K562 (cell line): ENCODE measurements at regions not wholly inside any gene's neighbourhood (a gene's known extent, or its start where the extent isn't known, plus 50 kb on each side); places are given as distances from the start of the nearest gene placed in this dataset.

Source experiments
- ATAC-seq: fragments of 200-7000 bp; cut with Tn5 transposase; 3 replicates; pipeline ENCODE4 v1.9.1; 2020; ENCODE audit warnings: moderate library complexity
- BruUV-seq: library from RNA; stranded (reverse); fragments of 400-500 nt; replicated peaks from 2 replicates; lab custom pipeline; 2021; lab: Mats Ljungman, UMichigan
- CTCF ChIA-PET: fragments of 300-600 bp; formaldehyde crosslinking; extraction: SDS; loops from one replicate; lab custom pipeline; 2021; ENCODE audit warnings: low intra/inter-chr PET ratio; lab: Yijun Ruan, JAX
- POLR2A ChIA-PET: fragments of 300-600, 350-650 bp; sonication (Branson Sonifier 250); formaldehyde crosslinking; extraction: SDS; loops from one replicate; lab custom pipeline; 2021; ENCODE audit warnings: antibody characterized with exemption, inconsistent platforms; lab: Yijun Ruan, JAX
- DNase-seq, 4 experiments: peaks; one replicate each; pipeline versions ENCODE4 v3.0.0 to v3.0.0-alpha.2; 2011 to 2018; ENCODE audit warnings: low spot score in 3 of 4, mixed read lengths in 3 of 4; ENCODE audit errors: extremely low read depth in 1 of 4
- FAIRE-seq: peaks from 2 replicates; lab custom pipeline; 2011; peaks lifted over from hg19 to GRCh38; lab: Jason Lieb, UNC
- H2AFZ ChIP-seq: 2 replicates; pipeline ENCODE4 v1.6.0; 2011; ENCODE audit warnings: low read depth, low read length, control low read depth, inconsistent platforms
- H3K27ac ChIP-seq: fragments of 200-600 bp; 3 replicates; pipeline ENCODE4 v1.8.0; 2011; ENCODE audit warnings: low read depth, mild to moderate bottlenecking, control low read depth, inconsistent platforms, low read length, moderate library complexity, mixed read lengths; ENCODE audit errors: extremely low read depth
- H3K27me3 ChIP-seq, 2 experiments: fragments of 300-600 bp in 1 of 2; 2 replicates in 1 of 2; 3 replicates in 1 of 2; pipeline versions ENCODE4 v1.6.0 to v1.8.0; 2011; ENCODE audit warnings: inconsistent platforms in 2 of 2, low read length in 2 of 2, mild to moderate bottlenecking in 1 of 2, mixed read lengths in 1 of 2, moderate library complexity in 1 of 2; ENCODE audit not compliant: control insufficient read depth in 2 of 2, insufficient read depth in 2 of 2
- H3K36me3 ChIP-seq: fragments of 300-600 bp; 3 replicates; pipeline ENCODE4 v1.8.0; 2011; ENCODE audit warnings: mild to moderate bottlenecking, low read length, inconsistent platforms; ENCODE audit not compliant: control insufficient read depth, insufficient read depth
- H3K4me1 ChIP-seq, 2 experiments: fragments of 200-600 bp in 1 of 2; replicated peaks in 1 of 2; 2 replicates in 1 of 2; 3 replicates in 1 of 2; pipeline versions ENCODE4 v1.5.1 to v1.8.0; 2011; ENCODE audit warnings: inconsistent platforms in 2 of 2, low read length in 2 of 2, mild to moderate bottlenecking in 1 of 2, mixed read lengths in 1 of 2, moderate library complexity in 1 of 2; ENCODE audit not compliant: control insufficient read depth in 2 of 2, insufficient read depth in 2 of 2
- H3K4me2 ChIP-seq: 2 replicates; pipeline ENCODE4 v1.6.1; 2011; ENCODE audit warnings: low read length, control low read depth, inconsistent platforms, mixed read lengths; ENCODE audit not compliant: insufficient read depth
- H3K4me3 ChIP-seq: fragments of 200-600 bp; sonication (generic), shearing (Covaris generic); 2 replicates; pipeline ENCODE4 v1.5.1; 2016; ENCODE audit warnings: control low read depth, inconsistent platforms
- H3K79me2 ChIP-seq: fragments of 200-600 bp; 3 replicates; pipeline ENCODE4 v1.8.0; 2011; ENCODE audit warnings: low read length, inconsistent platforms; ENCODE audit not compliant: control insufficient read depth, insufficient read depth
- H3K9ac ChIP-seq, 2 experiments: 2 replicates each; pipeline versions ENCODE4 v1.6.0 to v1.6.1; 2011; ENCODE audit warnings: low read depth in 2 of 2, low read length in 2 of 2, control low read depth in 1 of 2, inconsistent platforms in 1 of 2, mild to moderate bottlenecking in 1 of 2, mixed read lengths in 1 of 2; ENCODE audit not compliant: insufficient read depth in 1 of 2
- H3K9me1 ChIP-seq: one replicate; pipeline ENCODE4 v1.6.0; 2011; ENCODE audit warnings: inconsistent platforms, mild to moderate bottlenecking, low read length, moderate library complexity; ENCODE audit not compliant: control insufficient read depth, insufficient read depth
- H3K9me3 ChIP-seq: replicated peaks from 2 replicates; pipeline ENCODE4 v1.5.1; 2011; ENCODE audit warnings: low read depth, low read length, inconsistent platforms; ENCODE audit not compliant: control insufficient read depth, insufficient read depth
- H4K20me1 ChIP-seq: replicated peaks from 2 replicates; pipeline ENCODE4 v1.6.1; 2011; ENCODE audit warnings: low read length, inconsistent platforms, mixed read lengths; ENCODE audit not compliant: control insufficient read depth, insufficient read depth
- ERF ChIP-seq: fragments of 450-650 bp; formaldehyde crosslinking; IDR thresholded peaks from 2 replicates; pipeline ENCODE4 v1.4.0; 2020; ENCODE audit warnings: mild to moderate bottlenecking, mixed read lengths
- PURB ChIP-seq: sonication (generic); formaldehyde crosslinking; IDR thresholded peaks from 2 replicates; pipeline ENCODE4 v1.9.0; 2021; ENCODE audit warnings: low read depth, mild to moderate bottlenecking, missing genetic modification reagents
- SMARCE1 ChIP-seq: fragments of 450-650 bp; IDR thresholded peaks from 2 replicates; pipeline ENCODE4 v1.7.1; 2016; ENCODE audit warnings: mild to moderate bottlenecking
- WGBS: fragments of 100-300 bp; shearing (Covaris generic); methylation state at CpG from one replicate; pipeline ENCODE4 v1.1.6; 2016; ENCODE audit warnings: low coverage, mixed read lengths; ENCODE audit not compliant: insufficient coverage; ENCODE audit errors: missing lambda C conversion rate; 5-methylcytosine and 5-hydroxymethylcytosine counted together
- in situ Hi-C: fragments of 300-500 bp; cut with MboI; formaldehyde crosslinking; loops from 4 replicates; pipeline ENCODE4 v1.15.0; 2018; ENCODE audit warnings: inconsistent platforms, mixed read lengths
- intact Hi-C: fragments of 100-400 bp; cut with micrococcal nuclease; formaldehyde crosslinking; loops from 2 replicates; pipeline ENCODE4 v1.14.2; 2022
- TF ChIP-seq, protein P1 (sequence below), 2 experiments: fragments of 450-650 bp in 1 of 2; sonication (generic) in 1 of 2; formaldehyde crosslinking in 1 of 2; IDR thresholded peaks in 1 of 2; conservative IDR thresholded peaks in 1 of 2; 2 replicates each; pipeline versions ENCODE4 v1.6.1 to v1.8.1; 2016 to 2023; ENCODE audit warnings: mild to moderate bottlenecking in 2 of 2, moderate library complexity in 2 of 2, inconsistent platforms in 1 of 2, missing genetic modification reagents in 1 of 2
- TF ChIP-seq, protein P2 (sequence below), 3 experiments: fragments of 200-800 bp in 1 of 3; fragments of 250-450 bp in 1 of 3; fragments of 450-650 bp in 1 of 3; sonication (Bioruptor Pico) in 1 of 3; sonication (Bioruptor generic) in 1 of 3; formaldehyde crosslinking in 1 of 3; IDR thresholded peaks; 2 replicates each; pipeline versions ENCODE4 v1.6.1 to v1.8.0; 2016 to 2022; ENCODE audit warnings: mild to moderate bottlenecking in 2 of 3, missing genetic modification characterization in 2 of 3, missing compliant biosample characterization in 1 of 3, moderate library complexity in 1 of 3

DNA sequence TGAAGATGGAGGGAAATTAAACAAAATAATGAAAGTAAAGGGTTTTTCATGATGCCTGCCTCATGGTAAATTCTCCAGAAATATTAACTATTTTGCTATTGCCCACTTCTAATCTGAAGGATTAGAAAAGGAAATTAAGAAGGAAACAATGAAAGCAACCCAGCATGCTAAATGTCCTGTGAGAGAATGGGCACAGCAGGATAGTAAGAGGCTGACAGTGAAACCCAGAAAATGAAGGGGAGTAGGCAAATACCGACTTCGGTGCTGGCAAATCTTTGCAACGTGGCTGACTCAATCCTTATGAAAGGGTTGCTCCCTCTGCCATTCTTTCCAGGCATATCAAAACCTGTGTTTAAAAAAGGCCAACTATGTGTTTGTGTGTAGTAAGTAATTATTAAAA is 147.5 kb upstream of the SYNPR start:
- Histone ChIP-seq H3K9me3 (no peaks in the 10 kb centered on the region), H3K4me3 (no peak overlapping the region), H3K4me2 (no peak overlapping the region), H2AFZ (no peak overlapping the region), H3K79me2 (no peaks in the 10 kb centered on the region), H3K27ac (no peak overlapping the region), H3K4me1 (no peaks in the 10 kb centered on the region), H3K36me3 (no peaks in the 10 kb centered on the region), H3K9ac (no peak overlapping the region), H3K27me3 (no peaks in the 10 kb centered on the region), H4K20me1 (no peaks in the 10 kb centered on the region), H3K9me1 (no peaks in the 10 kb centered on the region)
- ChIA-PET CTCF (no interaction called here), POLR2A (no interaction called here)
- DNase-seq (no peak), ATAC-seq (no peak), FAIRE-seq (no peak)
- WGBS = 7% methylated on average over 3 of the region's 3 CpGs
- no TSS peak for BruUV-seq
- in situ Hi-C loops = no loop called here
- intact Hi-C loops = no loop called here
- TF ChIP-seq PURB (CRISPR knock-in tag) = no peak
- TF ChIP-seq SMARCE1 = no peak
- TF ChIP-seq, protein P1, sequence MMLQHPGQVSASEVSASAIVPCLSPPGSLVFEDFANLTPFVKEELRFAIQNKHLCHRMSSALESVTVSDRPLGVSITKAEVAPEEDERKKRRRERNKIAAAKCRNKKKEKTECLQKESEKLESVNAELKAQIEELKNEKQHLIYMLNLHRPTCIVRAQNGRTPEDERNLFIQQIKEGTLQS (IDR thresholded peaks at IDR 0.05) = no peak
- TF ChIP-seq, protein P1 (CRISPR knock-in tag; conservative IDR thresholded peaks at IDR 0.05) = no peak
- no peak for TF ChIP-seq ERF
- TF ChIP-seq, protein P2, sequence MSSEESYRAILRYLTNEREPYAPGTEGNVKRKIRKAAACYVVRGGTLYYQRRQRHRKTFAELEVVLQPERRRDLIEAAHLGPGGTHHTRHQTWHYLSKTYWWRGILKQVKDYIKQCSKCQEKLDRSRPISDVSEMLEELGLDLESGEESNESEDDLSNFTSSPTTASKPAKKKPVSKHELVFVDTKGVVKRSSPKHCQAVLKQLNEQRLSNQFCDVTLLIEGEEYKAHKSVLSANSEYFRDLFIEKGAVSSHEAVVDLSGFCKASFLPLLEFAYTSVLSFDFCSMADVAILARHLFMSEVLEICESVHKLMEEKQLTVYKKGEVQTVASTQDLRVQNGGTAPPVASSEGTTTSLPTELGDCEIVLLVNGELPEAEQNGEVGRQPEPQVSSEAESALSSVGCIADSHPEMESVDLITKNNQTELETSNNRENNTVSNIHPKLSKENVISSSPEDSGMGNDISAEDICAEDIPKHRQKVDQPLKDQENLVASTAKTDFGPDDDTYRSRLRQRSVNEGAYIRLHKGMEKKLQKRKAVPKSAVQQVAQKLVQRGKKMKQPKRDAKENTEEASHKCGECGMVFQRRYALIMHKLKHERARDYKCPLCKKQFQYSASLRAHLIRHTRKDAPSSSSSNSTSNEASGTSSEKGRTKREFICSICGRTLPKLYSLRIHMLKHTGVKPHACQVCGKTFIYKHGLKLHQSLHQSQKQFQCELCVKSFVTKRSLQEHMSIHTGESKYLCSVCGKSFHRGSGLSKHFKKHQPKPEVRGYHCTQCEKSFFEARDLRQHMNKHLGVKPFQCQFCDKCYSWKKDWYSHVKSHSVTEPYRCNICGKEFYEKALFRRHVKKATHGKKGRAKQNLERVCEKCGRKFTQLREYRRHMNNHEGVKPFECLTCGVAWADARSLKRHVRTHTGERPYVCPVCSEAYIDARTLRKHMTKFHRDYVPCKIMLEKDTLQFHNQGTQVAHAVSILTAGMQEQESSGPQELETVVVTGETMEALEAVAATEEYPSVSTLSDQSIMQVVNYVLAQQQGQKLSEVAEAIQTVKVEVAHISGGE (CRISPR knock-in tag; IDR thresholded peaks at IDR 0.05) = 0 out of 6 replicates have a peak, but pooled peaks of 1 of the 3 experiments have one; percentile 3
